BE2C (cell line): ENCODE measurements at regions not wholly inside any gene's neighbourhood (a gene's known extent, or its start where the extent isn't known, plus 50 kb on each side); places are given as distances from the start of the nearest gene placed in this dataset.

ENCODE experiments used
- DNase-seq: peaks from one replicate; pipeline ENCODE4 v3.0.0-alpha.2; 2020
- H3K27me3 ChIP-seq: fragments of 250-450 bp; sonication (Bioruptor Pico); 2 replicates; pipeline ENCODE4 v1.5.1; 2020; ENCODE audit warnings: mild to moderate bottlenecking
- H3K36me3 ChIP-seq: fragments of 250-450 bp; sonication (Bioruptor Pico); 2 replicates; pipeline ENCODE4 v1.5.1; 2020; ENCODE audit warnings: mild to moderate bottlenecking
- H3K4me1 ChIP-seq: fragments of 250-450 bp; sonication (Bioruptor Pico); 2 replicates; pipeline ENCODE4 v1.5.1; 2020
- H3K4me3 ChIP-seq: 2 replicates; pipeline ENCODE4 v1.5.1; 2011; ENCODE audit warnings: low read depth, low read length
- H3K9me3 ChIP-seq: fragments of 250-450 bp; sonication (Bioruptor Pico); 2 replicates; pipeline ENCODE4 v1.5.1; 2020
- CTCF ChIP-seq: IDR thresholded peaks from 2 replicates; pipeline ENCODE4 v1.5.1; 2012; ENCODE audit warnings: mild to moderate bottlenecking, low read depth, low read length

DNA sequence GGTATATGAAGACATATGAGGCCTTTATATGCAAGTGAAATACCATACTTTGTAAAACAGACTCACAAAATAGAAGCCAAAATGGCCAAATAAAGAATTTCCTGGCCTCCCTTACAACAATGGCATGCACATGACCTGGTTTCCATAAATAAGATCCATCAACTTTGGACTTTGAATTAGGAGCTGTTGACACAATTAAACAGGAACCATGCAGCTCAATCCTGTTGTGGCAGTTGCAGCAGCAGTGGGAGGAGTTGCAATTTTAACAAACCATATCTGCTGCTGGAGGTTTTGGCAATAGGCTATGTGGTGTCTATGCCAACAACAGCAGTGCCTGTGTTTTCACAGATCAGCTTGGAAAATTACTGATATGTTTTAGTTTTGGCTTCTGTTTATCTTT, 818.6 kb downstream of the FAM181B start:
- Histone ChIP-seq H3K9me3 (no peaks in the 10 kb centered on the region), H3K27me3 (no peaks in the 10 kb centered on the region), H3K4me1 (no peaks in the 10 kb centered on the region), H3K4me3 (no peak overlapping the region), H3K36me3 (no peaks in the 10 kb centered on the region)
- DNase-seq = no peak
- no peak for TF ChIP-seq CTCF

- Histone ChIP-seq H3K4me3 (no peak overlapping the region), H3K27me3 (no peaks in the 10 kb centered on the region), H3K4me1 (no peaks in the 10 kb centered on the region), H3K9me3 (no peaks in the 10 kb centered on the region), H3K36me3 (no peaks in the 10 kb centered on the region)
- no peak for TF ChIP-seq CTCF
- DNase-seq = no peak
These were observed 819.9 kb downstream of the FAM181B start for GRCh38 chr11:81913793-81914192.

DNA sequence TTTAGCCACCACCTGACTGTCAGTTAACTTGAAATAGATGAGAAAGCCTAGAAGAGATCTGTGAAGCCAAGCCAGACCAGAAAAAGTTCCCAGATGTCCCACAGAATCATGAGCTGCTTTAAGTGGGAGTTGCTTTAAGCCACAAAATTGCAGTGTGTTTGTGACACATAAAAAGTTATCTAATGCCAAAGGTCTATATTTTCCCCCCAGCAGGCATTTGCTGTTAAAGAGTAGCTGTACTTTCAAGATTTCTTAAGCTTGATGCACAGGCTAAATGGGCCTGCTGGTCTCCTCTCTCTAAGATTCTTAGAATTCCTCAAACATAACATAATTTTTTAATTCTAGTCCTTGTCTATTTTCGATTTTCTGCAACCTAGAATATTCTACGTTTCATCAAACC, 825.7 kb downstream of the FAM181B start:
- H3K27me3 ChIP-seq = no peaks in the 10 kb centered on the region
- H3K4me3 ChIP-seq = no peak overlapping the region
- H3K4me1 ChIP-seq = no peaks in the 10 kb centered on the region
- no peak for TF ChIP-seq CTCF
- no peak for DNase-seq
- H3K36me3 ChIP-seq = no peaks in the 10 kb centered on the region
- H3K9me3 ChIP-seq = no peaks in the 10 kb centered on the region

DNA sequence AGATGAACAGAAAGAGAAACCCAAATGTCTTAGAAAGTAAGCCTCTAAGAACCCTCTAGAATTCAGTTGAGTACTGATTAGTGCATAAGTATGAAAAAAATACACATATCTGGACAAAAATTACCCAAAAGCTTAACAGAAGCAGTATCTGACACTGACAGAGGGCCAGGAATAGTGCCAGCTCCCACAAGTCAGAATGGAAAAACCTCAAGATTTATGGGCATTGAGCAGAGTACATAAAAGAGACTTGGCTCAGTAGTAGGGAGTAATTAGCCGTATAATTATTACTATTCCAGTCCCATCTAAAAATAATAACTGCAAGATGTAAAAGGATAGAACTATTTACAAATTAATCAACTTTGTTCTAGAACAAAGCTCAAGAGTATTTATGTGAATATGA, 834.5 kb downstream of the FAM181B start:
- TF ChIP-seq CTCF = no peak
- Histone ChIP-seq H3K9me3 (no peaks in the 10 kb centered on the region; the same call in 1 of the 2 replicates), H3K4me3 (no peak overlapping the region), H3K4me1 (no peaks in the 10 kb centered on the region), H3K36me3 (no peaks in the 10 kb centered on the region), H3K27me3 (no peaks in the 10 kb centered on the region)
- DNase-seq = no peak

DNA sequence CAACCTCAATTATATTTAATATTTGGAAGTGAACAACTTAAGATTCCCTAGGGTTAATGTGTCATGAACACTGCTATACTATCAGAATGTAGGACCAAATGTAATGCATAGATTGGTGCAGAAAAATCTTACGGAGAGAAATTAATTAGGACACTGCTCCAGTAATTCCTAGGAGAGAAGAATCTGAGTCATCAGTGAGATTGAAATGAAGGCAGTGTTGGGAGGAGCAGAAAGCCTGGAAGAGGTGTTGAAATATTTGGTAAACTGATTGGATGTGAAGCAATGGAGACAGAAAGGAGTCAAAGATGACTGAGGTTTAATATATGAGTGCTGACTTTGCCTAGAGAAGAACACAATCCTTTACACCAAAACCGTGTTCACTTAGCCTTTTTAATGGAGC, 836.0 kb downstream of the FAM181B start:
- no peaks in the 10 kb centered on the region; the same call in 1 of the 2 replicates for H3K9me3 ChIP-seq
- H3K4me3 ChIP-seq = no peak overlapping the region
- TF ChIP-seq CTCF = no peak

DNA sequence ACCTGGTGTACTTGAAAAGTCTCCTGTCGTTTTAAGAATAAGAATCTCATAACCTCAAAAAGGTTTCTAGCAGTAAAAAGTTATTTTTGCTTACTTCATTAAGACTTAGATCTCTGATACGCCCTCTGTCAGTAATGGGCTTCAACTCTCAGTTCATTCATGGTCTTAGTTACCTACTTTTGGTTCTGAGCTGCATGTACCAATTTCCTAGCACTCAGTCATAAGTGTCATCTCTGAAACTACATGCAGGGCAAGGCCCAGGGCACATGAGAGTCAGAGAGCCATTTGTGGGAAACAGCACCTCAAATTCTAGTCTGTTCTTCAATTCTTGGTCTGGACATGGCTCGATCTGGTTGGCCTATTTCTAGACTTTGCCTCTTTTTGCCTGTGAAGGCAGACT, 838.4 kb downstream of the FAM181B start:
- no peak for DNase-seq
- no peaks in the 10 kb centered on the region for H3K4me1 ChIP-seq
- H3K27me3 ChIP-seq = no peaks in the 10 kb centered on the region
- H3K4me3 ChIP-seq = no peak overlapping the region
- no peak for TF ChIP-seq CTCF
- H3K9me3 ChIP-seq = no peaks in the 10 kb centered on the region; the same call in 1 of the 2 replicates
- H3K36me3 ChIP-seq = no peaks in the 10 kb centered on the region

More for the DNA sequence above, 836.0 kb downstream of the FAM181B start:
- no peaks in the 10 kb centered on the region for H3K36me3 ChIP-seq
- no peaks in the 10 kb centered on the region for H3K4me1 ChIP-seq
- DNase-seq = no peak
- H3K27me3 ChIP-seq = no peaks in the 10 kb centered on the region
